NB4 (cell line): ENCODE measurements at regions not wholly inside any gene's neighbourhood (a gene's known extent, or its start where the extent isn't known, plus 50 kb on each side); places are given as distances from the start of the nearest gene placed in this dataset.

Source experiments
- DNase-seq: peaks from one replicate; pipeline ENCODE4 v3.0.0; 2010; ENCODE audit warnings: low read depth
- H3K4me3 ChIP-seq: one replicate; pipeline ENCODE4 v1.5.1; 2011; ENCODE audit warnings: mild to moderate bottlenecking, low read depth, low read length, moderate library complexity
- MYC ChIP-seq: IDR thresholded peaks from 2 replicates; pipeline ENCODE4 v1.6.1; 2011; ENCODE audit warnings: low read depth, low read length
- POLR2A ChIP-seq: IDR thresholded peaks from 2 replicates; pipeline ENCODE4 v1.6.1; 2011; ENCODE audit warnings: mild to moderate bottlenecking; ENCODE audit not compliant: insufficient read length; ENCODE audit errors: extremely low read depth
- TF ChIP-seq, protein P1 (sequence below): IDR thresholded peaks from 2 replicates; pipeline ENCODE4 v1.6.1; 2011; ENCODE audit warnings: low read depth, low read length
- TF ChIP-seq, protein P2 (sequence below): IDR thresholded peaks from one replicate; pipeline ENCODE4 v1.5.1; 2012; ENCODE audit warnings: low read depth, low read length

DNA sequence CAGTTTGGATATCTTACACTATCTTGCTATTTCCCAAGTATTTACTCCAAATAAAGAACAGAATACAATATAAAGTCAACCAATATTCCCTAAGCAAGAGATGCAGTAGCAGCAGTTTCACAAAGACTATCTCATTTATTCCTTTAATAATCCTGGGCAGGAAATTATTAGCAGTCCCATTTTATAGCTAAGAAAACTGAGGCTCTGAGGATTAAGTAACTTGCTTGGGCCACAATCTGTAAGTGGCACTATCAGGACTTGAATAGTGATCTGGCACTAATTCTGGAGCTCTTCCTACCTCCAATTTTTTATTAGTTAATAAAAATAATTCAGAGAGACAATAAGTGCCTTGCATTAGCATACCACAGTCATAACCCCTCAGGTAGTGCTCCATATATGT is 611.7 kb downstream of the MCTP2 start:
- TF ChIP-seq, protein P1, sequence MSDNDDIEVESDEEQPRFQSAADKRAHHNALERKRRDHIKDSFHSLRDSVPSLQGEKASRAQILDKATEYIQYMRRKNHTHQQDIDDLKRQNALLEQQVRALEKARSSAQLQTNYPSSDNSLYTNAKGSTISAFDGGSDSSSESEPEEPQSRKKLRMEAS: no peak
- TF ChIP-seq MYC: no peak
- TF ChIP-seq, protein P2, sequence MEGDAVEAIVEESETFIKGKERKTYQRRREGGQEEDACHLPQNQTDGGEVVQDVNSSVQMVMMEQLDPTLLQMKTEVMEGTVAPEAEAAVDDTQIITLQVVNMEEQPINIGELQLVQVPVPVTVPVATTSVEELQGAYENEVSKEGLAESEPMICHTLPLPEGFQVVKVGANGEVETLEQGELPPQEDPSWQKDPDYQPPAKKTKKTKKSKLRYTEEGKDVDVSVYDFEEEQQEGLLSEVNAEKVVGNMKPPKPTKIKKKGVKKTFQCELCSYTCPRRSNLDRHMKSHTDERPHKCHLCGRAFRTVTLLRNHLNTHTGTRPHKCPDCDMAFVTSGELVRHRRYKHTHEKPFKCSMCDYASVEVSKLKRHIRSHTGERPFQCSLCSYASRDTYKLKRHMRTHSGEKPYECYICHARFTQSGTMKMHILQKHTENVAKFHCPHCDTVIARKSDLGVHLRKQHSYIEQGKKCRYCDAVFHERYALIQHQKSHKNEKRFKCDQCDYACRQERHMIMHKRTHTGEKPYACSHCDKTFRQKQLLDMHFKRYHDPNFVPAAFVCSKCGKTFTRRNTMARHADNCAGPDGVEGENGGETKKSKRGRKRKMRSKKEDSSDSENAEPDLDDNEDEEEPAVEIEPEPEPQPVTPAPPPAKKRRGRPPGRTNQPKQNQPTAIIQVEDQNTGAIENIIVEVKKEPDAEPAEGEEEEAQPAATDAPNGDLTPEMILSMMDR: no peak
- TF ChIP-seq POLR2A: no peak
- no peak for DNase-seq
- H3K4me3 ChIP-seq: no peak overlapping the region

DNA sequence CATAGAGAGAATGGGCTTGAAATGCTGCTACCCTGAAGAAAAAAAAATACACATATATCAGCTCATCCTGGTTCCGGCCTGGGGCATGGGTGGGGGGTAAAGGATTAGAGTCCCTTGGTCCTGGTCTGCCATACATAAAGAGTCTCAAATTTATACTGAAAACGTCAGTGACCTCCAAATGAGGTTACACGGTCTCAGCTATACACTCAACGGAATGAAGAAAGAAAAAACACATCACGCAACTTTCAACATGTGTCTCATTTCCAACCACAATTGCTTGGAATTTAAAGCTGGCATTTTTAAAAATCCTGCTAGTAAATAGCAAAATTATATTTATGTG is 612.8 kb downstream of the MCTP2 start:
- no peak for DNase-seq
- TF ChIP-seq, protein P2: no peak
- TF ChIP-seq POLR2A (no peak), MYC (no peak)
- TF ChIP-seq, protein P1: no peak
- no peak overlapping the region for H3K4me3 ChIP-seq

DNA sequence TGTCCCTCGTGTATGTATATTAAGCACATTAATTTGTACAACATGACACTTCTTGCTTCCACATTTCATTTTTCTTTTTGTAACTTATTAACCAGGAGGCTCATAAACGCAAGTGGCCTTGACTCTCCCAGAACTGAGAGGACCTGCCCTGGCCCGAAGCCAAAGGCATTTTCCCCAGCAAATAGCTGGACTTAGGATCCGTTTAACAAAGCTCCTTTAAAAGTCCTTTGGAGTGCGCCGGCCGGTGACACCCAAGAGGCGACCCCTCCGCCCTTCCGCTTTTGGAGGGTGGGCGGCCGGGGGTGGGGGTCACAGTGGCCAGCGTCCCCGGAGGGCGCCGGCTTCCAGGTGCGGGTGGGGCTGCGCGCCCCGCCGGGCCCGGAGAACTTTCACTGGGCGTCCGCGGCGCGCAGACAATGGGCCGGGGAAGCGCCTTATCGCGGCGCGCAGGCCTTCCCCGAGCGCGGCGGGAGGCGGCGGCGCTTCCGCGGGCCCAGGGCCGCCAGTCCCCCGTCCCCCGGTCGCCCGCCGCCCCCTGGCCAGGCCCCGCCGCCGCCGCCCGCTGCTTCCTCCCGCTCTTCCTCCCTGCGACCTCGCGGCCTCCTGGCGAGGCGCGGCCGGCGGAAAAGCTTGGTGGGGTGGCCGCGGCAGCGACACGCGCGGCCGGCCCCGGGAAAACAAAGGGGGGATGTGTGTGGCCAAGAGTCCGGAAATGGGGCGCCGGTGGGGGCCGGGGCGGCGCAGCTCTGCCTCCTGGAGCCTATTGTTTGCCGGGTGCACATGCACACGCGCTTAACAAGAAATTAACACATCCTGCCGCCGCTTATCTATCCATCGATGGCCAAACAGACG is 613.4 kb downstream of the MCTP2 start:
- DNase-seq: no peak
- no peak overlapping the region for H3K4me3 ChIP-seq
- TF ChIP-seq MYC (no peak), POLR2A (no peak)
- TF ChIP-seq, protein P1: no peak
- TF ChIP-seq, protein P2: no peak

DNA sequence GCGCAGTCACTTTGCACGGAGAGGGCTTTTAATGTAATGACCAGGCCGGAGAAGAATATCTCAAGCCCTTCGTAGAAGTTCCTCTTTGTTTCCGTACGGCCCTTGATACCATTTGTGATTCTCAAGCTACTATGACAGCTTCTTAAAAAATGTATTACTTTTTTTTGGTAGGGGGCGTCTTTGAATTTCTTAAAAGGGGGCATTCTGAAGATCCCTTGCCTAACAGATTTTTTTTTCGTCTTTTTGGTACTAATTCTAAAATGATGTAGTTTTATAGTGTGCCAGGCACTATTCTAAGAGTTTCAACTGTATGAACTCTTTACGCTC is 614.0 kb downstream of the MCTP2 start:
- TF ChIP-seq MYC (no peak), POLR2A (no peak)
- TF ChIP-seq, protein P1: no peak
- TF ChIP-seq, protein P2: no peak
- H3K4me3 ChIP-seq: no peak overlapping the region
- no peak for DNase-seq

DNA sequence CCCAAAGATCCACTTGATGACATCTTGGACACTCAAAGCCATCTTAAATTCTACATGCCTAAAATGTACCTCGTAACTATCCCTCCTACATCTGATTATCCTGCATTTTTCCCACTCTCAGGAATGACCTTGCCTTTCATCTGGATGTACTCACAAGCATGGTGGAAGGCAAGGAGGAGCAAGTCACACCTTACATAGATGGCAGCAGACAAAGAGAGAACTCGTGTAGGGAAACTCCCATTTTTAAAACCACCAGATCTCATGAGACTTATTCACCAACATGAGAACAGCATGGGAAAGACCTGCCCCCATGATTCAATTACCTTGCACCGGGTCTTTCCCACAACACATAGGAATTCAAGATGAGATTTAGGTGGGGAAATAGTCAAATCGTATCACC is 616.0 kb downstream of the MCTP2 start:
- DNase-seq: no peak
- H3K4me3 ChIP-seq: no peak overlapping the region
- TF ChIP-seq POLR2A: no peak
- TF ChIP-seq, protein P2: no peak
- TF ChIP-seq MYC: no peak
- TF ChIP-seq, protein P1: no peak

DNA sequence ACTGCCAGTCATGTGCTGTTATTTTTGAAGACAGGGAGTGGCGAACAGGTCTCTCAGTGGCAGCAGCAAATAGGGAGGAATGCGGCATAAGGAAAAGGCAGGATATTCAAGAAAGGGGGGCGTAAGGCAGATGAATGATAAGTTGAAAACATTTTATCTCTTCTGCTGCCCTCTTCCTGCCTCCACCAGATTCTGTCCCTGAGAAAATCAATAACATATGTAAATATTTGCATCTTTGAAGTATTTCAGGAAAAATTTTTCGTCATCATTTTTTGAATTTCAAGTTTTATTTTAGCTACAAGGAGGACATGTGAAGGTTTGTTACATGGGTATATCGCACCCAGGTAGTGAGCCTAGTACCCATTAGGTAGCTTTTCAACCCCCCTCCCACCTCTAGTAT is 616.7 kb downstream of the MCTP2 start:
- no peak overlapping the region for H3K4me3 ChIP-seq
- DNase-seq: no peak
- no peak for TF ChIP-seq MYC
- no peak for TF ChIP-seq POLR2A
- TF ChIP-seq, protein P2: no peak
- TF ChIP-seq, protein P1: no peak
